Kidney epithelial cell (primary cell): ENCODE measurements at regions not wholly inside any gene's neighbourhood (a gene's known extent, or its start where the extent isn't known, plus 50 kb on each side); places are given as distances from the start of the nearest gene placed in this dataset.

ENCODE experiments used
- DNase-seq: peaks from one replicate; pipeline ENCODE4 v3.0.0-alpha.2; 2010; ENCODE audit warnings: low read depth
- H3K27me3 ChIP-seq: 2 replicates; pipeline ENCODE4 v1.6.0; 2011; ENCODE audit warnings: low read length; ENCODE audit not compliant: control insufficient read depth, insufficient read depth
- H3K36me3 ChIP-seq: 2 replicates; pipeline ENCODE4 v1.5.1; 2011; ENCODE audit warnings: low read length; ENCODE audit not compliant: control insufficient read depth, insufficient read depth
- H3K4me3 ChIP-seq: 2 replicates; pipeline ENCODE4 v1.5.1; 2011; ENCODE audit warnings: low read depth, mild to moderate bottlenecking, control low read depth, low read length
- TF ChIP-seq, protein P1 (sequence below): IDR thresholded peaks from 2 replicates; pipeline ENCODE4 v1.5.1; 2011; ENCODE audit warnings: mild to moderate bottlenecking, moderate library complexity, low read length, control low read depth, inconsistent platforms; ENCODE audit not compliant: insufficient read depth, poor library complexity, severe bottlenecking

DNA sequence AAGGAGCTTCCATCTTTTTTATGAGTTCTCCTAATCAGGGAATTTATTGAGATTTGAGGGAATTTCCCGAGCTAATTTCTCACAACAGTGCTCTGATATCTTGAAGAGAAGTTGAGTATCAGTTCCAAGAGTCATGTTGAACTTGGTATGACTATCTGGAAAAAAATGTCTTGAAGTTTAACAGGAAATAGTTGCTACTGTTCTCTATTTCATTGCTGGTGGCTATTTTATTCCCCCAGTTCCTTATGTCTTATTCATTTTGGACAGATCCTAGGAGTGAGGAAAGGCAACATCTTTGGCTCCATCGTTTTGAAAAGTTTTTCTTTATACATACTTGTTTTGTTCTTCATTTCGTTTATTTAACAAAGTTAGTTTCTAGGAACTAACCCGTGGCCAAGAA lies 307.8 kb upstream of the AGTR1 start:
- H3K36me3 ChIP-seq = no peaks in the 10 kb centered on the region
- no peaks in the 10 kb centered on the region for H3K27me3 ChIP-seq
- TF ChIP-seq, protein P1, sequence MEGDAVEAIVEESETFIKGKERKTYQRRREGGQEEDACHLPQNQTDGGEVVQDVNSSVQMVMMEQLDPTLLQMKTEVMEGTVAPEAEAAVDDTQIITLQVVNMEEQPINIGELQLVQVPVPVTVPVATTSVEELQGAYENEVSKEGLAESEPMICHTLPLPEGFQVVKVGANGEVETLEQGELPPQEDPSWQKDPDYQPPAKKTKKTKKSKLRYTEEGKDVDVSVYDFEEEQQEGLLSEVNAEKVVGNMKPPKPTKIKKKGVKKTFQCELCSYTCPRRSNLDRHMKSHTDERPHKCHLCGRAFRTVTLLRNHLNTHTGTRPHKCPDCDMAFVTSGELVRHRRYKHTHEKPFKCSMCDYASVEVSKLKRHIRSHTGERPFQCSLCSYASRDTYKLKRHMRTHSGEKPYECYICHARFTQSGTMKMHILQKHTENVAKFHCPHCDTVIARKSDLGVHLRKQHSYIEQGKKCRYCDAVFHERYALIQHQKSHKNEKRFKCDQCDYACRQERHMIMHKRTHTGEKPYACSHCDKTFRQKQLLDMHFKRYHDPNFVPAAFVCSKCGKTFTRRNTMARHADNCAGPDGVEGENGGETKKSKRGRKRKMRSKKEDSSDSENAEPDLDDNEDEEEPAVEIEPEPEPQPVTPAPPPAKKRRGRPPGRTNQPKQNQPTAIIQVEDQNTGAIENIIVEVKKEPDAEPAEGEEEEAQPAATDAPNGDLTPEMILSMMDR = no peak
- no peak overlapping the region for H3K4me3 ChIP-seq
- no peak for DNase-seq

DNA sequence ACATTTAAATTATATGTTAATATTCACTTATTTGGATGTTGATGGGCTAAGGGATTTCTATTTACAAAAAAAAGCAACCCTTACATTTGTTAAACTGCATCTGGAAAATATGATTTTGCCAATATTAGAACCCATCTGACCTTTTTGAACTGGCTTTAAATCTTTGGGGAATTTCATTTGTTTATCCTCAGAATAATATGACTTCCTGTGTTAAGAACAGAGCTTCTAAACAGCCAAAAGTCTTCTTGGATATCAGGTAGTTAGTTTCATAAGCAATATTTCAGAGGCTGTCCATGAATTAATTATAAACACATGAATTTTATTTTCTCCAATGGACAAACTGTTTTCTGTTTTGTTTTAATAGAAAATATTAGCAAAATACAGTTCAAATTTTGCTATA lies 301.9 kb upstream of the AGTR1 start:
- Histone ChIP-seq H3K27me3 (no peaks in the 10 kb centered on the region), H3K36me3 (no peaks in the 10 kb centered on the region), H3K4me3 (no peak overlapping the region)
- no peak for DNase-seq
- TF ChIP-seq, protein P1 = no peak

- no peaks in the 10 kb centered on the region for H3K27me3 ChIP-seq
- no peak for DNase-seq
- TF ChIP-seq, protein P1 = no peak
- no peaks in the 10 kb centered on the region for H3K36me3 ChIP-seq
- no peak overlapping the region for H3K4me3 ChIP-seq
Observed at GRCh38 chr3:148400754-148401153, 296.9 kb upstream of the AGTR1 start.

DNA sequence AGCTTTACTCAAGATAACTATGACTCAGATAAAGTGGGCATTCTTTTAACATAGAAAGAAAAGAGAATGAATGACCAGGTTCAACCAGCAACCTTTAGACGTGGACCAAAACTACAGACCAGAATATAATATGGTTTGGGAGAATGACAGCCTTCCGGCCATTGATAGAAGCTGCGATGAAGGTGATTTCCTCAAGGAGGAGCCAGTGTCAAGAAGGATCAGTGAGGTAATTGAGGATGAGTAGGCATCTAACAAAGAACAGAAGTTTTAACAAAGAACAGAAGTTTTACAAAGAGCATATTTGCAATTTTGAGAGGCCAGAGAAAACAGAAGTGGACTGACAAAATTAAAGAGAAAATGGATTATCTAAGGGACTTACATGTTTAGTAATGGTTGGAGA lies 289.0 kb upstream of the AGTR1 start:
- H3K27me3 ChIP-seq = no peaks in the 10 kb centered on the region
- no peak overlapping the region for H3K4me3 ChIP-seq
- no peaks in the 10 kb centered on the region for H3K36me3 ChIP-seq
- TF ChIP-seq, protein P1 = no peak
- DNase-seq = no peak

DNA sequence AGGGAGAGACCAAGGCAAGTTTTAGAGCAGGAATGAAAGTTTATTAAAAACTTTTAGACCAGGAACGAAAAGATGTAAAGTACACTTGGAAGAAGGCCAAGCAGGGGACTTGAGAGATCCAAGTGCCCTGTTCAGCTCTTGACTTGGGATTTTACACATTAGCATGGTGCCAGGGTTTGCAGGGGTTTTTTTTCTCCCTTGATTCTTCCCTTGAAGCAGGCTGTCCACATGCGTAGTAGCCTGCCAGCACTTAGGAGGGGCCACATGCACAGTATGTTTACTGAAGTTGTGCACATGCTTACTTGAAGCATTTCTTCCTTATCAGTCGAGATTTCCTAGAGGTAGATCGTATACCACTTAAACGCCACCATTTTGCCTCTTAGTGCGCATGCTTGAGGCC lies 277.5 kb upstream of the AGTR1 start:
- Histone ChIP-seq H3K36me3 (no peaks in the 10 kb centered on the region), H3K27me3 (no peaks in the 10 kb centered on the region), H3K4me3 (no peak overlapping the region)
- DNase-seq = no peak
- TF ChIP-seq, protein P1 = no peak

- Histone ChIP-seq H3K36me3 (no peaks in the 10 kb centered on the region), H3K27me3 (no peaks in the 10 kb centered on the region), H3K4me3 (no peak overlapping the region)
- DNase-seq = no peak
- TF ChIP-seq, protein P1 = no peak
Observed at GRCh38 chr3:148428862-148429605, 268.7 kb upstream of the AGTR1 start.
